ENCODE measurements at regions not wholly inside any gene's neighbourhood (a gene's known extent, or its start where the extent isn't known, plus 50 kb on each side); places are given as distances from the start of the nearest gene placed in this dataset.
"Not testable (repeated sequence)": the region's sequence is repeated elsewhere in the genome, so short reads cannot be mapped to it uniquely, and the experiment has no call there.

- Histone ChIP-seq H3K27ac (ENCODE audit: low read depth, low read length) (no peak overlapping the region), H3K9me3 (ENCODE audit: control insufficient read depth, insufficient read depth, low read length) (no peaks in the 10 kb centered on the region), H3K4me3 (ENCODE audit: low read depth, low read length) (no peak overlapping the region), H3K27me3 (ENCODE audit: control insufficient read depth, insufficient read depth, low read length) (no peaks in the 10 kb centered on the region), H3K9ac (ENCODE audit: low read depth, low read length) (no peak overlapping the region), H3K36me3 (ENCODE audit: control insufficient read depth, insufficient read depth, low read length) (no peaks in the 10 kb centered on the region), H3K4me1 (ENCODE audit: control insufficient read depth, insufficient read depth, low read length) (no peaks in the 10 kb centered on the region; the same call in 1 of the 2 replicates)
These were observed 404.6 kb downstream of the RPS24 start for GRCh38 chr10:78437998-78438906.

GRCh38 chr10:78438907-78439809 lies 405.5 kb downstream of the RPS24 start:
- Histone ChIP-seq H3K9me3 (ENCODE audit: control insufficient read depth, insufficient read depth, low read length) (no peaks in the 10 kb centered on the region), H3K9ac (ENCODE audit: low read depth, low read length) (no peak overlapping the region), H3K27ac (ENCODE audit: low read depth, low read length) (no peak overlapping the region), H3K4me1 (ENCODE audit: control insufficient read depth, insufficient read depth, low read length) (no peaks in the 10 kb centered on the region), H3K27me3 (ENCODE audit: control insufficient read depth, insufficient read depth, low read length) (no peaks in the 10 kb centered on the region), H3K4me3 (ENCODE audit: low read depth, low read length) (no peak overlapping the region), H3K36me3 (ENCODE audit: control insufficient read depth, insufficient read depth, low read length) (no peaks in the 10 kb centered on the region)

GRCh38 chr10:78441010-78441409 lies 407.3 kb downstream of the RPS24 start:
- Histone ChIP-seq H3K9me3 (ENCODE audit: control insufficient read depth, insufficient read depth, low read length) (no peaks in the 10 kb centered on the region), H3K9ac (ENCODE audit: low read depth, low read length) (no peak overlapping the region), H3K4me3 (ENCODE audit: low read depth, low read length) (no peak overlapping the region), H3K4me1 (ENCODE audit: control insufficient read depth, insufficient read depth, low read length) (no peaks in the 10 kb centered on the region), H3K27me3 (ENCODE audit: control insufficient read depth, insufficient read depth, low read length) (no peaks in the 10 kb centered on the region), H3K36me3 (ENCODE audit: control insufficient read depth, insufficient read depth, low read length) (no peaks in the 10 kb centered on the region), H3K27ac (ENCODE audit: low read depth, low read length) (no peak overlapping the region)

- Histone ChIP-seq H3K36me3 (ENCODE audit: control insufficient read depth, insufficient read depth, low read length) (no peaks in the 10 kb centered on the region), H3K9me3 (ENCODE audit: control insufficient read depth, insufficient read depth, low read length) (no peaks in the 10 kb centered on the region), H3K4me1 (ENCODE audit: control insufficient read depth, insufficient read depth, low read length) (no peaks in the 10 kb centered on the region), H3K9ac (ENCODE audit: low read depth, low read length) (no peak overlapping the region), H3K27me3 (ENCODE audit: control insufficient read depth, insufficient read depth, low read length) (no peaks in the 10 kb centered on the region), H3K4me3 (ENCODE audit: low read depth, low read length) (no peak overlapping the region), H3K27ac (ENCODE audit: low read depth, low read length) (no peak overlapping the region)
These were observed 408.0 kb downstream of the RPS24 start for GRCh38 chr10:78441694-78442093.

- H3K27me3 ChIP-seq (ENCODE audit: control insufficient read depth, insufficient read depth, low read length) = no peaks in the 10 kb centered on the region
- no peaks in the 10 kb centered on the region for H3K9me3 ChIP-seq (ENCODE audit: control insufficient read depth, insufficient read depth, low read length)
- H3K36me3 ChIP-seq (ENCODE audit: control insufficient read depth, insufficient read depth, low read length) = no peaks in the 10 kb centered on the region
- no peak overlapping the region for H3K9ac ChIP-seq (ENCODE audit: low read depth, low read length)
- H3K4me1 ChIP-seq (ENCODE audit: control insufficient read depth, insufficient read depth, low read length) = no peaks in the 10 kb centered on the region
- no peak overlapping the region for H3K27ac ChIP-seq (ENCODE audit: low read depth, low read length)
- H3K4me3 ChIP-seq (ENCODE audit: low read depth, low read length) = no peak overlapping the region
These were observed 409.3 kb downstream of the RPS24 start for GRCh38 chr10:78442836-78443550.

- no peaks in the 10 kb centered on the region for H3K9me3 ChIP-seq (ENCODE audit: control insufficient read depth, insufficient read depth, low read length)
- no peak overlapping the region for H3K27ac ChIP-seq (ENCODE audit: low read depth, low read length)
- no peak overlapping the region for H3K4me3 ChIP-seq (ENCODE audit: low read depth, low read length)
- H3K27me3 ChIP-seq (ENCODE audit: control insufficient read depth, insufficient read depth, low read length) = no peaks in the 10 kb centered on the region
- no peaks in the 10 kb centered on the region for H3K4me1 ChIP-seq (ENCODE audit: control insufficient read depth, insufficient read depth, low read length)
- no peaks in the 10 kb centered on the region for H3K36me3 ChIP-seq (ENCODE audit: control insufficient read depth, insufficient read depth, low read length)
- no peak overlapping the region for H3K9ac ChIP-seq (ENCODE audit: low read depth, low read length)
These were observed 410.4 kb downstream of the RPS24 start for GRCh38 chr10:78443900-78444571.

GRCh38 chr10:78444741-78445140 lies 411.1 kb downstream of the RPS24 start:
- not testable (repeated sequence) for H3K27me3 ChIP-seq (ENCODE audit: control insufficient read depth, insufficient read depth, low read length); H3K4me1 ChIP-seq (ENCODE audit: control insufficient read depth, insufficient read depth, low read length); H3K4me3 ChIP-seq (ENCODE audit: low read depth, low read length); H3K9ac ChIP-seq (ENCODE audit: low read depth, low read length); H3K36me3 ChIP-seq (ENCODE audit: control insufficient read depth, insufficient read depth, low read length); H3K27ac ChIP-seq (ENCODE audit: low read depth, low read length); H3K9me3 ChIP-seq (ENCODE audit: control insufficient read depth, insufficient read depth, low read length)

GRCh38 chr10:78445308-78445707 lies 411.6 kb downstream of the RPS24 start:
- Histone ChIP-seq H3K9me3 (ENCODE audit: control insufficient read depth, insufficient read depth, low read length) (no peaks in the 10 kb centered on the region), H3K27ac (ENCODE audit: low read depth, low read length) (no peak overlapping the region), H3K36me3 (ENCODE audit: control insufficient read depth, insufficient read depth, low read length) (no peaks in the 10 kb centered on the region), H3K4me3 (ENCODE audit: low read depth, low read length) (no peak overlapping the region), H3K9ac (ENCODE audit: low read depth, low read length) (no peak overlapping the region), H3K27me3 (ENCODE audit: control insufficient read depth, insufficient read depth, low read length) (no peaks in the 10 kb centered on the region), H3K4me1 (ENCODE audit: control insufficient read depth, insufficient read depth, low read length) (no peaks in the 10 kb centered on the region)

- H3K36me3 ChIP-seq (ENCODE audit: control insufficient read depth, insufficient read depth, low read length) = no peaks in the 10 kb centered on the region
- H3K27me3 ChIP-seq (ENCODE audit: control insufficient read depth, insufficient read depth, low read length) = no peaks in the 10 kb centered on the region
- no peak overlapping the region for H3K27ac ChIP-seq (ENCODE audit: low read depth, low read length)
- H3K9me3 ChIP-seq (ENCODE audit: control insufficient read depth, insufficient read depth, low read length) = no peaks in the 10 kb centered on the region
- no peaks in the 10 kb centered on the region for H3K4me1 ChIP-seq (ENCODE audit: control insufficient read depth, insufficient read depth, low read length)
- no peak overlapping the region for H3K9ac ChIP-seq (ENCODE audit: low read depth, low read length)
- no peak overlapping the region for H3K4me3 ChIP-seq (ENCODE audit: low read depth, low read length)
These were observed 414.8 kb downstream of the RPS24 start for GRCh38 chr10:78448470-78448869.

GRCh38 chr10:78448994-78449418 lies 415.3 kb downstream of the RPS24 start:
- no peaks in the 10 kb centered on the region for H3K9me3 ChIP-seq (ENCODE audit: control insufficient read depth, insufficient read depth, low read length)
- H3K27me3 ChIP-seq (ENCODE audit: control insufficient read depth, insufficient read depth, low read length) = no peaks in the 10 kb centered on the region
- H3K4me3 ChIP-seq (ENCODE audit: low read depth, low read length) = no peak overlapping the region
- no peak overlapping the region for H3K9ac ChIP-seq (ENCODE audit: low read depth, low read length)
- no peaks in the 10 kb centered on the region for H3K36me3 ChIP-seq (ENCODE audit: control insufficient read depth, insufficient read depth, low read length)
- no peak overlapping the region for H3K27ac ChIP-seq (ENCODE audit: low read depth, low read length)
- H3K4me1 ChIP-seq (ENCODE audit: control insufficient read depth, insufficient read depth, low read length) = no peaks in the 10 kb centered on the region
